ENCODE measurements at regions not wholly inside any gene's neighbourhood (a gene's known extent, or its start where the extent isn't known, plus 50 kb on each side); places are given as distances from the start of the nearest gene placed in this dataset.

GRCh38 chr15:56532721-56533460, 68.0 kb upstream of the MNS1 start:
- no peaks in the 10 kb centered on the region for H3K36me3 Mint-ChIP-seq (ENCODE audit: low read depth)
- H3K9me3 Mint-ChIP-seq = no peaks in the 10 kb centered on the region
- H3K4me3 ChIP-seq (ENCODE audit: low read length) = no peak overlapping the region
- H3K9ac ChIP-seq (ENCODE audit: extremely low read depth, low read length, poor library complexity, severe bottlenecking) = no peak overlapping the region
- DNase-seq = no peak
- H3K9me3 ChIP-seq (ENCODE audit: control insufficient read depth, low read length) = no peaks in the 10 kb centered on the region
- H3K4me3 Mint-ChIP-seq = no peak overlapping the region
- TF ChIP-seq CTCF (conservative IDR thresholded peaks at IDR 0.05) = no peak
- peaks cover 9% of the 10 kb centered on the region for H3K4me1 Mint-ChIP-seq
- no peaks in the 10 kb centered on the region for H3K27me3 Mint-ChIP-seq (ENCODE audit: insufficient read depth)
- H3K27me3 ChIP-seq (ENCODE audit: control insufficient read depth, insufficient read depth, low read length, poor library complexity, severe bottlenecking) = no peaks in the 10 kb centered on the region
- H3K4me1 ChIP-seq (ENCODE audit: control insufficient read depth, insufficient read depth, low read length) = no peaks in the 10 kb centered on the region
- H3K27ac ChIP-seq (ENCODE audit: low read depth, low read length) = no peak overlapping the region
- H3K27ac Mint-ChIP-seq = no peak overlapping the region
- H3K36me3 ChIP-seq (ENCODE audit: control insufficient read depth, insufficient read depth, low read length) = no peaks in the 10 kb centered on the region
- 94 to 96% methylated on average over 3 to 4 of the region's 4 CpGs for WGBS, 2 experiments (ENCODE audit: insufficient coverage in 1 of 2, insufficient read length in 1 of 2)

- H3K4me3 ChIP-seq (ENCODE audit: low read length) = no peak overlapping the region
- H3K9me3 ChIP-seq (ENCODE audit: control insufficient read depth, low read length) = no peaks in the 10 kb centered on the region
- H3K36me3 Mint-ChIP-seq (ENCODE audit: low read depth) = no peaks in the 10 kb centered on the region
- no peak for TF ChIP-seq CTCF (conservative IDR thresholded peaks at IDR 0.05)
- no peak overlapping the region for H3K27ac ChIP-seq (ENCODE audit: low read depth, low read length)
- H3K9ac ChIP-seq (ENCODE audit: extremely low read depth, low read length, poor library complexity, severe bottlenecking) = no peak overlapping the region
- no peak for DNase-seq
- no peak overlapping the region for H3K4me3 Mint-ChIP-seq
- H3K27me3 Mint-ChIP-seq (ENCODE audit: insufficient read depth) = no peaks in the 10 kb centered on the region
- no peak overlapping the region for H3K27ac Mint-ChIP-seq
- H3K9me3 Mint-ChIP-seq = no peaks in the 10 kb centered on the region
- H3K4me1 Mint-ChIP-seq = peaks cover 3% of the 10 kb centered on the region
- no peaks in the 10 kb centered on the region for H3K4me1 ChIP-seq (ENCODE audit: control insufficient read depth, insufficient read depth, low read length)
- H3K27me3 ChIP-seq (ENCODE audit: control insufficient read depth, insufficient read depth, low read length, poor library complexity, severe bottlenecking) = no peaks in the 10 kb centered on the region
- H3K36me3 ChIP-seq (ENCODE audit: control insufficient read depth, insufficient read depth, low read length) = no peaks in the 10 kb centered on the region
- WGBS, 2 experiments (ENCODE audit: insufficient coverage in 1 of 2, insufficient read length in 1 of 2) = 100% methylated on average over 1 of the region's 1 CpG; no CpG with 5 or more reads in 1 of the 2 experiments
Observed at GRCh38 chr15:56530157-56530556, 65.2 kb upstream of the MNS1 start.

GRCh38 chr15:56528136-56528535, 63.2 kb upstream of the MNS1 start:
- H3K36me3 Mint-ChIP-seq (ENCODE audit: low read depth) = no peaks in the 10 kb centered on the region
- H3K4me3 Mint-ChIP-seq = no peak overlapping the region
- H3K9me3 Mint-ChIP-seq = no peaks in the 10 kb centered on the region
- peaks cover 4% of the 10 kb centered on the region for H3K27me3 Mint-ChIP-seq (ENCODE audit: insufficient read depth)
- H3K27ac Mint-ChIP-seq = no peak overlapping the region
- Histone ChIP-seq H3K9ac (ENCODE audit: extremely low read depth, low read length, poor library complexity, severe bottlenecking) (no peak overlapping the region), H3K4me1 (ENCODE audit: control insufficient read depth, insufficient read depth, low read length) (no peaks in the 10 kb centered on the region), H3K27me3 (ENCODE audit: control insufficient read depth, insufficient read depth, low read length, poor library complexity, severe bottlenecking) (no peaks in the 10 kb centered on the region), H3K9me3 (ENCODE audit: control insufficient read depth, low read length) (no peaks in the 10 kb centered on the region), H3K4me3 (ENCODE audit: low read length) (no peak overlapping the region), H3K27ac (ENCODE audit: low read depth, low read length) (no peak overlapping the region), H3K36me3 (ENCODE audit: control insufficient read depth, insufficient read depth, low read length) (no peaks in the 10 kb centered on the region)
- H3K4me1 Mint-ChIP-seq = no peaks in the 10 kb centered on the region
- DNase-seq = no peak
- TF ChIP-seq CTCF (conservative IDR thresholded peaks at IDR 0.05) = no peak
- WGBS, 2 experiments (ENCODE audit: insufficient coverage in 1 of 2, insufficient read length in 1 of 2) = 90 to 98% methylated on average over 2 to 3 of the region's 3 CpGs

Measured in endodermal cell (in vitro differentiated cells).